GM18909 (cell line): ENCODE measurements at regions not wholly inside any gene's neighbourhood (a gene's known extent, or its start where the extent isn't known, plus 50 kb on each side); places are given as distances from the start of the nearest gene placed in this dataset.

Experiments used
- ATAC-seq: cut with Tn5 transposase; IDR thresholded peaks from one replicate; pipeline ENCODE4 v1.9.1; 2021; ENCODE audit warnings: mild to moderate bottlenecking; ENCODE audit not compliant: unreplicated experiment, poor library complexity

DNA sequence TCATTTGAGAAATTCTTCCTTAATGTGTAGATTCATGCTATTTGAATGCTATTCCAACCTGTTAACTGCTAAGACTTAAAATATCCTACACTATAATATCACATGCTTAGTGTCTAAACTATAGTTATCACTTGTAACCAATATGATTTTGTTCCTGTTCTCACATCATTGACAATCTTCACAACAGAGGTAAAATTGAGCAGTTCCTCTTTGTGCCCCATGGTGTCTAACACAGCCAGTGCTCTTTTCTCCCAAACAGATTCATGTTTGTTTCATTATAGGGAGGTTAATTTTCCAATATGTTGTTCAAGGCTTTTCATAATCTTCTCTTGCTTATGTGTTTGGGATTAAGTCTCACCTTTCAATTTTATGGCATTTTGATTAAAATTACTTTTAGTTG is 591.1 kb downstream of the ZPLD1 start:
- ATAC-seq, result no peak

DNA sequence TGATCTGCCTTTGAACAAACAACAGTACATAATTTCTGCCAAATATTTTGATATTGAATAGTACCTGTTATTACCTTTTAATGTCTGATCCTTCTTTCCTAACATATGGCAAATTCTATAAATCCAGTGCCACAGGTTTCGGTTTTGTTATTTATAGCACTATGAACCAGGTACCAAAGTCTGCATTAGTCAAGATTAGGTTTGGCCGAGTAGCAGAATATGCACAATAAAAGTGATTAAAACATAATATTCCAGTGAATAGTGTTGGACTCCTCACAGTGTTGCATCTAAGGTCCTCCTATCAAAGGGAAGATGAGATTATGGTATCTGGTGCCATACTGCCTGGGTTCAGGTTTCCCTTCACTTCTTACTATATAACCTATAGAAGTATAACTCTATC is 599.0 kb downstream of the ZPLD1 start:
- no peak for ATAC-seq

GRCh38 chr3:103047640-103048039 is 612.8 kb downstream of the ZPLD1 start:
- no peak for ATAC-seq

- no peak for ATAC-seq
Observed at GRCh38 chr3:103048068-103048722, 613.4 kb downstream of the ZPLD1 start.

GRCh38 chr3:103052236-103052830 is 617.5 kb downstream of the ZPLD1 start:
- ATAC-seq, result no peak

DNA sequence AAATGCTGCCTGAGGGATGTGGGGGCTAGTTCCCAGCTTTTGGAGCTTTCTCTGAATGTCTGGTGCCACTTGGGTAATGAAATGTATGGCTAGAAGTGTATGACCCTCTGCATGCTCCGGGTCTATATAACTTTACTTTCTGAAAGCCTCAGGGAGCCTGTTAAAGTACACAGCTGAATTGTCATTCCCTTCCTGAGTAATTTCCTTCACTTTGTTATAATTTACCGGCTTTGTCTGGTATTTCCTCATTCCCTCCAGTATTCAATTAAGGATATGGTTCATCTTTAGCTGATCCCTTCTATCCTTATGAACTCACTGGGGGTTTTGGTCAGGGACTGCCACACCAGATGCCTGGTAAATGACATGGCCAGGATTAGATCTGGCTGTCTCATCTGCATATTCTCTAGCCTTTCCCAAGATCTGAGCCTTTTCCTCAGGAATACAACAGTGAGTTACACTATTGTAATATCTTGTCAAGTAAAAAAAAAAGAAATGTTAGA is 620.3 kb downstream of the ZPLD1 start:
- ATAC-seq, result no peak

DNA sequence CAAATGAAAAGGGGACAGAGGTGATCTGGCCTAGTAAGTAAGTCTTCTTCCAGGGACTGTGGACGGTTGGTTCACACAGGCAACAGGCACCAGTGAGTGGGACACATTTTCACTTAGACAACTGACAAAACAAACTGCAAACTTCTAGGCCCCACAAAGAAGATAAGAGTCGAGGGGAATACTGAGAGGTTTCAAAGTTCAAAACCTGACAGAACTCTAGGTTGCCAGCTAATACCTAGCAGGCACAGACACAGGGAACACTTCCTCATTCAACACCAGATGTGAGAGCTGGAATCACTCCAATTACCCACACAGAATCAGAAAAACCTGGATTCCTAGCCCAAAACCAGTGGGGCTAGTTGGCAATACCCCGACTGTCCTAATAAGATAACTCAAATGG is 621.7 kb downstream of the ZPLD1 start:
- no peak for ATAC-seq

DNA sequence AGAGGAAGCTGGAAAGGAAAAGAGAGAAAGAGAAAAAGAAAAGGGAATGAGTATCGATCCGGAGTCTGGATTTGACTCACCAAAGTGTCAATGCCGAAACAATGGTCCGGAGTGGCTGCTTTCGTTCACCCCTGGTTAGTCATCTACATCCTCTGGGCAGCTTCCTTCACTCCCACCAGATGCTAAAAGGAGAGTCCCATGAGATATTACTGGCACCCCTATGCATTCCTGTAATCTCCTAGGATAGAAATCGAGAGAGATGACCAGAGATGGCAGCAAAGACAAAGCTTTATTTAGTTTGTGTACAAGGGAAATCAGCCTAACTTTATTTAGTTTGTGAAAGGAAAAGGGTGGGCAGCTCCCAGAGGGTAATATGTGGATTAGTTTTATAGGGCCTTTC is 622.2 kb downstream of the ZPLD1 start:
- no peak for ATAC-seq

DNA sequence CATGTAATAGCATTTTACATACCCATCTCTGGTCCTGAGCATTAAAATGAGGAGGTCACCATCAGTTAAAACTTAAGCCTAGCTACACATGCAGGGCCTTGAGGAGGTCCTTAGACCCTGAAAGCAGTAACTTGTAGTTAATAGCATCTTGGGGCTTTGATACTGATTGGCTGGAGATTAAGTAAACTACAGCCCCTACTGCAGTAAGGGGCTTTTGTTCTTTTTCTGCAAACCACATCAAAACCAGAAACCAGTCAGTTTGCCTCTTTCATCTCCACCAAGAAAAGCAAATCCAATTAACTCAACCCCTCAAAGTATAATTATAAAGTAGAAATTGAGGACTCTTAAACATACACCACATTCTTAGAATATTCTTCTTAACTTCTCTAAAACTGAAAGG is 622.7 kb downstream of the ZPLD1 start:
- ATAC-seq, result no peak

DNA sequence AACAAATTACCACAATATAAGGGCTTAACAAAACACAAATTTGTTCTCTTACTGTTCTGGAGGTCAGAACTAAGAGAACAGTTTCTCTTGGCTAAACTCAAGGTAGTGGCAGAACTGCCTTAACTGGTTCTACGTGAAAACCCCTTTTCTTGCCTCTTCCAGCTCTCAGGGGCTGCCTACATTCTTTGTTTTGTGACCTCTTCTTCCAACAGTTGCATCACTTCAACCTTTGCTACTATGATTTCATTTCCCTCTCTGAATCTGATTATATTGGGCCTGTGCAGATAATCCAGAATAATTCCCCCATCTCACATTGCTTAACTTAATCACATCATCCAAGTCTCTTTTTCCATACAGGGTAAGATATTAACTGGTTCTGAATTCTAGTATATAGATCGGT is 624.6 kb downstream of the ZPLD1 start:
- ATAC-seq, result no peak

- ATAC-seq, result no peak
Observed at GRCh38 chr3:103060242-103060641, 625.4 kb downstream of the ZPLD1 start.

GRCh38 chr3:103067963-103068362 is 633.1 kb downstream of the ZPLD1 start:
- no peak for ATAC-seq

DNA sequence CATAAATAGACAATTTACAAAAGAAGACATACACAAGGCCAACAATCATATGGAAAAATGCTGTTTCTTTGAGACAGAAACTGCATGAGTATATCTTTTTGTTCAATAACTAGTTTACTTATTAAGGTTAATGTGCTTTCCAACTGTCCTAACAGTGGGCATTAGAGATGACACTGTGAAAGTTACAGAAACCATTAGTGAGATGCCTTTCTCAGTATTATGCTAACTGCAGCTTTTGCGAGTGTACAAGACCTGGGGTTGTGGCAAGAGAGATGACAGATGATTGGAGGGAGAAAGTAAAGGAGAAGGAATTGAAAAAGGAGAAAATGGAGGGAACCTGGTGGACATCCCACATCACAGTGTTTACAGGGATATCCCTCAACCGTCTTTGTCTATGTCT is 640.5 kb downstream of the ZPLD1 start:
- ATAC-seq, result no peak

GRCh38 chr3:103077910-103078309 is 643.1 kb downstream of the ZPLD1 start:
- no peak for ATAC-seq

DNA sequence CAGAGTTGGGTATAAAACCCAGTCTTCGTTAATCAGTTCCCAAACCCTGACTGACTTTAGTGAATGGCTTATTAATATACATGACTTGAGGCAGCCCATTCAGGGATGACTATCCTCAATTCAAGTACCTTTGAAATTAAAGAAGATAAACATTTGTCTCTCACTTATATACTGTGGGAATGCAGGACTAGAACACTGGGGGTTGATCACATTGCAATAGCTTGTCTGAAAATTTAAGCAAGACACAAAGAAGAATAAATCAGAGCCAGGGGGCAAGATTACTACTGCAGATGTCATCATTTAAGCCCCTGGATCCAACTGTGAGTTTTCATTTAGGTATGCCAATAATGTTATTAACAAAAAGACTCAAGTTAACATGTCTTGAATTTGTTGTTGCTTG is 647.7 kb downstream of the ZPLD1 start:
- no peak for ATAC-seq

DNA sequence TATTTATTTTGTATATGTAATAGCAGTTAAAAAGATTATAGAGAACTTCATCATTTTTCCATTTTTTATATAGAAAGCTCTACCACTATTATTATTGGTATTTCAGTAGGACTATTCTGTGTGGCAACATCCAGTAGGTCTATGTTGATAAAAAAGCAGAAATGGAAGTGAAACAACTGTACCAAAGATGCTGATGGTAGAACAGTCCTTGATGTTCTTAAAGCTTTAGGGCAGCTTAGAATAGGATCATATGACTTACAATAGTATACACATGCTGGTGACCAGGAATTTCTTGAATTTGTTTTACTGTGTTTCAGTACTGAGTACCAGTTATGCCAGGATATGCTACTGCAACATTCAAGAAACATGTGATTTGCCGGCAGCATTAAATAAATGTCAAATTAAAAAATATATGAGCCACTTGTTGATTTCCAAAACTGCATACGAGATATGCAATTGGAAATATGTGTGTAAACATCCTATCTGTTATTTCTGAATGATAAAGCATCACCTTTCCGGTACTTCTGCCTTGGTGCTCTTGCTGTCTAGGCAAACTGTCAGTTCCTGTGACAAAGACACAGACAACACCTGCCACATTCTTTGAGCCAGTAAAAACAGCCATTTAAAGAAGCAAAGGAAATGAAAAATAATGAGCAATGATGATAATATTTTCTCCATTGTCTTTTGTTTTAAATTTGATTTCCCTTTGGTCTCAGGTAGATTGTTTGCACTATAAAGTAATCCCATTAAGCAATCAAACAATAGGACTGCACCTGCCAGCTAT is 649.2 kb downstream of the ZPLD1 start:
- ATAC-seq, result peak; percentile 42

DNA sequence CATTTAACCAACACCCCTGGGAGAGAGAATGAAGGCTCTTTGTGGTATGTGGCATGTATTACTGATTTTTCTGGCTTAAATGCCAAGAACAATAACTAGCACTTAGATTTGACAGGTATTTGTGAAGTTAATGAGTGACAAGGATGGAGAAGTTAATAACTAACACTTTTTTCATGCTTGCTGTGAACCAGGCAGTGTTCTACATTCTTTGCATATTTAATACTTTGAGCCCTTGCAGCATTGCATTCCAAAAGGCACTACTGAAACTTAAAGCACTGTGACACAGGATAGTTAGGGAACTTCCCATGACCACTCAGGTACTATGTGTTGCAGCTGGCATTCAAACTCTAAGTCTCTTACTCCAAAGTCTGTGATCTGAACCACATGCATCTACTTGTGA is 650.6 kb downstream of the ZPLD1 start:
- peak; percentile 82 for ATAC-seq

DNA sequence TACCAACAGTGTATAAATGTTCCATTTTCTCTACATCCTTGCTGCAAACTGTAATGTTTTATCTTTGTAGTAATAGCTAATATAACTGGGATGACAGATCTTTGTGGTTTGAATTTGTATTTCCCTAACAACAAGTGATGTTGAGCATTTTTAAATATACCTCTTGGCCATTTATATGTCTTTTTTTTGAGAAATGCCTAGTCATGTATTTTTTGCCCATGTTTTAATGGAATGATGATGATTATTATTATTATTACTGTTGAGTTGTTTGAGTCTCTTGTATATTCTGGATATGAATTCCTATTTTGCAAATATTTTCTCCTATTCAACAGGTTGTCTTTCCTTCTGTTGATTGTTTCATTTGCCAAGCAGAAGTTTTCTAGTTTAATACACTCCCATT is 654.9 kb downstream of the ZPLD1 start:
- no peak for ATAC-seq

- no peak for ATAC-seq
Observed at GRCh38 chr3:103105206-103105605, 670.4 kb downstream of the ZPLD1 start.

GRCh38 chr3:103112273-103112672 is 677.5 kb downstream of the ZPLD1 start:
- no peak for ATAC-seq

GRCh38 chr3:103126115-103126514 is 691.3 kb downstream of the ZPLD1 start:
- ATAC-seq, result peak; percentile 44
